Mesendoderm (in vitro differentiated cells): ENCODE measurements at regions not wholly inside any gene's neighbourhood (a gene's known extent, or its start where the extent isn't known, plus 50 kb on each side); places are given as distances from the start of the nearest gene placed in this dataset.

Experiments used
- DNase-seq: peaks from one replicate; pipeline ENCODE4 v3.0.0; 2013
- H2AK5ac ChIP-seq: 2 replicates; pipeline ENCODE4 v1.6.1; 2013; ENCODE audit warnings: low read length, inconsistent platforms
- H2BK120ac ChIP-seq: 2 replicates; pipeline ENCODE4 v1.6.1; 2013; ENCODE audit warnings: low read depth, mild to moderate bottlenecking, low read length, moderate library complexity, mixed read lengths
- H2BK15ac ChIP-seq: replicated peaks from 2 replicates; pipeline ENCODE4 v1.6.1; 2013; ENCODE audit warnings: low read depth, mild to moderate bottlenecking, moderate library complexity
- H2BK5ac ChIP-seq: 2 replicates; pipeline ENCODE4 v1.6.1; 2013; ENCODE audit warnings: low read length, inconsistent platforms
- H3K18ac ChIP-seq: 2 replicates; pipeline ENCODE4 v1.6.1; 2013; ENCODE audit warnings: mild to moderate bottlenecking, low read length, mixed read lengths
- H3K23ac ChIP-seq: one replicate; pipeline ENCODE4 v1.6.1; 2013; ENCODE audit warnings: low read length
- H3K27ac ChIP-seq: 2 replicates; pipeline ENCODE4 v1.5.1; 2013; ENCODE audit warnings: low read depth, mild to moderate bottlenecking, inconsistent platforms, low read length, moderate library complexity
- H3K27me3 ChIP-seq: 2 replicates; pipeline ENCODE4 v1.6.1; 2013; ENCODE audit warnings: low read length, control low read depth, mild to moderate bottlenecking, inconsistent platforms; ENCODE audit not compliant: insufficient read depth, poor library complexity
- H3K36me3 ChIP-seq: 2 replicates; pipeline ENCODE4 v1.6.1; 2013; ENCODE audit warnings: low read length, inconsistent platforms; ENCODE audit not compliant: control insufficient read depth, insufficient read depth
- H3K4ac ChIP-seq: one replicate; pipeline ENCODE4 v1.6.1; 2013; ENCODE audit warnings: low read depth, mild to moderate bottlenecking, low read length, moderate library complexity
- H3K4me1 ChIP-seq: 2 replicates; pipeline ENCODE4 v1.6.1; 2013; ENCODE audit warnings: low read depth, low read length, inconsistent platforms; ENCODE audit not compliant: control insufficient read depth
- H3K4me2 ChIP-seq: 2 replicates; pipeline ENCODE4 v1.6.1; 2013; ENCODE audit warnings: low read length
- H3K4me3 ChIP-seq: 2 replicates; pipeline ENCODE4 v1.5.1; 2013; ENCODE audit warnings: mild to moderate bottlenecking, low read length
- H3K56ac ChIP-seq: one replicate; pipeline ENCODE4 v1.6.1; 2013; ENCODE audit warnings: low read length
- H3K79me1 ChIP-seq: 2 replicates; pipeline ENCODE4 v1.6.1; 2013; ENCODE audit warnings: low read length, inconsistent platforms
- H3K79me2 ChIP-seq: 2 replicates; pipeline ENCODE4 v1.6.1; 2013; ENCODE audit warnings: mild to moderate bottlenecking, low read length; ENCODE audit not compliant: control insufficient read depth, insufficient read depth
- H3K9ac ChIP-seq: 2 replicates; pipeline ENCODE4 v1.6.1; 2013; ENCODE audit warnings: low read length, inconsistent platforms
- H4K5ac ChIP-seq: one replicate; pipeline ENCODE4 v1.6.1; 2013; ENCODE audit warnings: low read length
- H4K8ac ChIP-seq: one replicate; pipeline ENCODE4 v1.6.1; 2013; ENCODE audit warnings: low read depth, mild to moderate bottlenecking, control low read depth, low read length, moderate library complexity
- WGBS: extraction: QIAGEN DNeasy Blood & Tissue Kit; methylation state at CpG from one replicate; pipeline ENCODE4 v1.1.7; 2013; ENCODE audit warnings: low lambda C conversion rate, missing lambda C conversion rate; ENCODE audit not compliant: insufficient coverage; ENCODE audit errors: extremely low coverage; 5-methylcytosine and 5-hydroxymethylcytosine counted together

DNA sequence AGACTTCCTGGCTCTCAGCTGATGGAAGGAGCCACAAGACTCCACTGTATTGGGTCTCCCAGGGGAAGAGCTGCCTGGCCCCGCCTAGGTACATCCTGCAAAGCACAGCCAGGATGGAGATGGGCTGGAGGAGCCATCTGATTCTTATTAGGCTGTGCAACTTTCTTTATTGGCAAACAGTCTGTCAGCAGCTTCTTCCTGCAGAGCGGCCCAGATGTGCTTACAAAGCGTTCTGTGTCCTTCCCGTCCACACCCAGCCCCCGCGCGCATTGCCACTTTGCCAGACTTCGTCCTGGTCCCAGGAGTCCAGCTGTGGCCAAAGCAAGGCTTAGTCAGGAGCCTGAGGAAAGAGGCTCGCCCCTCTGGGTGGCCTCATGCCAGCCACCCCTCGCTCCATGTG, 409.3 kb downstream of the ZNF536 start:
- no peaks in the 10 kb centered on the region for H3K27me3 ChIP-seq
- no peak overlapping the region for H3K56ac ChIP-seq
- H3K18ac ChIP-seq = no peak overlapping the region
- no peak overlapping the region for H3K23ac ChIP-seq
- no peaks in the 10 kb centered on the region for H3K79me1 ChIP-seq
- H2BK15ac ChIP-seq = no peak overlapping the region
- no peak overlapping the region for H3K9ac ChIP-seq
- no peaks in the 10 kb centered on the region for H3K36me3 ChIP-seq
- no peak overlapping the region for H3K27ac ChIP-seq
- H3K79me2 ChIP-seq = no peaks in the 10 kb centered on the region
- H2AK5ac ChIP-seq = no peak overlapping the region
- H3K4me3 ChIP-seq = no peak overlapping the region
- no peaks in the 10 kb centered on the region for H3K4me1 ChIP-seq
- no peak overlapping the region for H4K8ac ChIP-seq
- H4K5ac ChIP-seq = no peak overlapping the region
- H2BK5ac ChIP-seq = no peak overlapping the region
- H3K4ac ChIP-seq = no peak overlapping the region
- no CpG with 5 or more reads among the region's 10 CpGs for WGBS
- no peak for DNase-seq
- H2BK120ac ChIP-seq = no peak overlapping the region
- no peak overlapping the region for H3K4me2 ChIP-seq

DNA sequence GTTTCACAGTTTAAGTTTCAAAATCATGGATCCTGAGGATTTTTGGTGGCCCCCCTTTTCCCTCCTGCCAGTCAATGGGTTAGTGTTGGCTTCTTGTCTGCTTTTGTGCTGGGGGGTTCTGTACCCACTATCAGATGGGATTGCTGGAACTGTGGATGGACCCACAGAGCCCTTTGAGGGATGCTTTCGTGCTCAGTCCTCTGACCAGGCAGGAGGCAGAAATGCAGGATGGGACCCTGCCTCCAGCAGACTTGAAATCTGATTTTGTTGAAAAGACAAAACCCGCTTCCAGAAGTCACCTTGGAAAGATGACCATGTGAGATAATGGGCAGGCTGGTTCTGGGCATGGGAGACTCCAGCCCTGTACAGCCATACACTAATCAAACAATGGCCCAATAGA, 408.9 kb downstream of the ZNF536 start:
- Histone ChIP-seq H4K5ac (no peak overlapping the region), H3K4me1 (no peaks in the 10 kb centered on the region), H3K56ac (no peak overlapping the region), H3K36me3 (no peaks in the 10 kb centered on the region), H3K27ac (no peak overlapping the region), H3K18ac (no peak overlapping the region), H2AK5ac (no peak overlapping the region), H3K79me1 (no peaks in the 10 kb centered on the region), H3K27me3 (no peaks in the 10 kb centered on the region), H3K4me2 (no peak overlapping the region), H3K23ac (no peak overlapping the region), H3K4ac (no peak overlapping the region), H2BK15ac (no peak overlapping the region), H3K4me3 (no peak overlapping the region), H3K79me2 (no peaks in the 10 kb centered on the region), H4K8ac (no peak overlapping the region), H2BK5ac (no peak overlapping the region), H3K9ac (no peak overlapping the region), H2BK120ac (no peak overlapping the region)
- WGBS = no CpG with 5 or more reads among the region's 2 CpGs
- DNase-seq = no peak

DNA sequence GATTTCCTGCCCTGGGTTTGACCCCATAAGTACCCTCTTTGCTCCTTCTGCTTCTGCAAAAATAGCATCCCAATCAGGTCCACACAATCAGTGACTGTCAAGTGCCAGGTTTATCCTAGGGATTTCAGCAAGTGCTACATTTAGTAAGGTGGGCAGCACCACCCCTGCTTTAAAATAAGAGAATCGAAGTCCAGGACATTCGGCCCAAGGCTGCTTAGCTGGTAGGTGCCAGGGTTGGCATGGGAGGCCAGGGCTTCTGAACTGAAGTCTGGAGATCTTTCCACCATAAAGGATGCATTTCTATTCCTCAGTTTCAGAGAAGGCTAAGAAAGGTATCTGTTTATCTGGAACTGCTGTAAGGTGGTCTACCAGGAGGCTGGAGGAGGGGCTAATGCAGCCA, 408.3 kb downstream of the ZNF536 start:
- Histone ChIP-seq H3K18ac (no peak overlapping the region), H2AK5ac (no peak overlapping the region), H2BK120ac (no peak overlapping the region), H2BK5ac (no peak overlapping the region), H3K79me1 (no peaks in the 10 kb centered on the region), H3K79me2 (no peaks in the 10 kb centered on the region), H3K27me3 (no peaks in the 10 kb centered on the region), H2BK15ac (no peak overlapping the region), H4K8ac (no peak overlapping the region), H3K23ac (no peak overlapping the region), H3K56ac (no peak overlapping the region), H4K5ac (no peak overlapping the region), H3K27ac (no peak overlapping the region), H3K4me1 (no peaks in the 10 kb centered on the region), H3K9ac (no peak overlapping the region), H3K4me2 (no peak overlapping the region), H3K36me3 (no peaks in the 10 kb centered on the region), H3K4me3 (no peak overlapping the region), H3K4ac (no peak overlapping the region)
- DNase-seq = no peak
- WGBS = no CpG with 5 or more reads among the region's 2 CpGs

DNA sequence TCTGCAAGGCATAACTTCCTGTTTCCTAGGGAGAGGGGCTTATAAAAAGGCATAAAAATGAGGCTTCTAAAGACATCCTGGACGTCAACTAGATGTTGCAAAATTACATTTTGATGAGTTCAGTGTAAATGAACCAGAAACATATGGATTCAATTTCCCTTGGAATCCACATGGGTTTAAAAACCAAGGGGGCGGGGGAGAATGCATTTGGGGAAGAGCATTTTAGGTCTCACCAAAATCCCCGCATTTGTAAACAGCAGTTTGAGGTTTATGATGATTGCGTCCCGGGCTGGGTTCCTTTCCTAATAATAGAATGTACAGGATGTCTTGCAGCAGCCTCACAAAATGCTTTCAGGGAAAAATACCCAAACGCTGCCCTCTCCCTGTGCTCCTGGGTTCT, 407.8 kb downstream of the ZNF536 start:
- no CpG with 5 or more reads among the region's 6 CpGs for WGBS

DNA sequence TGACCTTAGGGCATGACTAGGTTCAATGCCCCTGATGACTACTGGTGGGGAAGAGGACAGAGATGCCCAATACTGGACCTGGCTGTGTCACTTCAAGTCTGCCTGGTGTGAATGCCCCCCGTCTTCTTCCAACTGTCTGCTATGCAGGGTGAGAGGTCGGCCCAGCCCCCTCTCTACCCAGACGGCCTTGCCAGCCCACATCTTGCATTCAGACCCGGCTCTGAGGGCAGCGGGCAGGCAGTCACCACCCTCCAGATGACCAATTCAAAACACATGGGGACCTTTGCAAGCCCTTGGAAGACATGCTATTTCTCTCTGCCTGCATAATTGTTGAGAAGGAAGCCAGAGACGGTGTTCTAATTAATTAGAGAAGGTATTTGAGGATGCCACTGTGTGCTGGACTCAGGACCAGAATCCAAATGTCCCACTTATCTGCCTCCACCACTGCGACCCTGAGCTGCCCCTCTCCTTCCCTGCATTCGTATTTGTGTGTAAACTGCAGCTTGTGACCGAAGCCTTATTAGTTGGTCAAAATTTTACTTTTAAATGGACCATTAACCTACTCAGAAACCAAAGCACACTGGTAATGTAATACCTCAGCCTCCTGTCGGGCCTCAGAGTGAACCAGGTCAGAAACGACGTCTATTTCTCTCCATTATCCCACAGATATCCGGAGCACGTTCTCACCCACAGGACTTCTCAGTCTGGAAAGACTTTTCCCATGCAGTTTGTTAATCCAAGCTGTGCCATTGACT, 407.0 kb downstream of the ZNF536 start:
- H3K79me2 ChIP-seq = no peaks in the 10 kb centered on the region
- H3K18ac ChIP-seq = no peak overlapping the region
- H3K4me1 ChIP-seq = no peaks in the 10 kb centered on the region
- H3K56ac ChIP-seq = no peak overlapping the region
- H4K8ac ChIP-seq = no peak overlapping the region
- H3K9ac ChIP-seq = no peak overlapping the region
- H3K27ac ChIP-seq = no peak overlapping the region
- H3K4me3 ChIP-seq = no peak overlapping the region
- no CpG with 5 or more reads among the region's 14 CpGs for WGBS
- DNase-seq = no peak
- H2BK120ac ChIP-seq = no peak overlapping the region
- H3K4ac ChIP-seq = no peak overlapping the region
- H3K79me1 ChIP-seq = no peaks in the 10 kb centered on the region
- H3K23ac ChIP-seq = no peak overlapping the region
- H3K36me3 ChIP-seq = no peaks in the 10 kb centered on the region
- no peak overlapping the region for H2AK5ac ChIP-seq
- no peak overlapping the region for H3K4me2 ChIP-seq
- H2BK5ac ChIP-seq = no peak overlapping the region
- no peaks in the 10 kb centered on the region for H3K27me3 ChIP-seq
- no peak overlapping the region for H2BK15ac ChIP-seq
- no peak overlapping the region for H4K5ac ChIP-seq

More for the DNA sequence above, 407.8 kb downstream of the ZNF536 start:
- H3K23ac ChIP-seq = no peak overlapping the region
- DNase-seq = no peak
- H4K5ac ChIP-seq = no peak overlapping the region
- no peak overlapping the region for H4K8ac ChIP-seq
- no peak overlapping the region for H2AK5ac ChIP-seq
- H3K4ac ChIP-seq = no peak overlapping the region
- H3K27ac ChIP-seq = no peak overlapping the region
- H3K4me3 ChIP-seq = no peak overlapping the region
- H3K27me3 ChIP-seq = no peaks in the 10 kb centered on the region
- no peaks in the 10 kb centered on the region for H3K79me1 ChIP-seq
- H2BK120ac ChIP-seq = no peak overlapping the region
- no peaks in the 10 kb centered on the region for H3K79me2 ChIP-seq
- H3K9ac ChIP-seq = no peak overlapping the region
- H3K4me2 ChIP-seq = no peak overlapping the region
- no peaks in the 10 kb centered on the region for H3K4me1 ChIP-seq
- H3K18ac ChIP-seq = no peak overlapping the region
- H2BK5ac ChIP-seq = no peak overlapping the region
- H2BK15ac ChIP-seq = no peak overlapping the region
- H3K56ac ChIP-seq = no peak overlapping the region
- no peaks in the 10 kb centered on the region for H3K36me3 ChIP-seq

DNA sequence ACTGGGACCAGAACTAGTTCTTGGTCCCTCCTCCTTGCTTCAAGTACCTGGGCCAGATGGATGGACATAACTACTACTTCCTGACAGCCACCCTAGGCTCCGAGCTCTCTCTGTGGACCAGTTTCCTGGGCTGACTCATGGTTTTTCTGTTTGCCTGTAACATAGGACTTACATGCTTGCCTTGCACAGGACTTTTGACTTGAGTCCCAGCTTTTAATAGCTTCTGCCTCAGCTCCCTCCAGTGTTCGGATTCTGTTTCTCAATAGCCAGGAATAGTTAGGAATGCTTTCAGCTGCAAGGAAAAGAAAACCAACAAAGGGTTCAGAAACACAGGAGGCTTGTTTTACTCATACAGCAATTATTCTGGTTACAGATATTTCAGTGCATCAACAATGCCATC, 405.9 kb downstream of the ZNF536 start:
- H3K23ac ChIP-seq = no peak overlapping the region
- H3K4ac ChIP-seq = no peak overlapping the region
- no peak overlapping the region for H2BK15ac ChIP-seq
- no peak overlapping the region for H2AK5ac ChIP-seq
- H4K8ac ChIP-seq = no peak overlapping the region
- DNase-seq = no peak
- H3K4me1 ChIP-seq = no peaks in the 10 kb centered on the region
- H3K36me3 ChIP-seq = no peaks in the 10 kb centered on the region
- no peak overlapping the region for H3K4me2 ChIP-seq
- no peak overlapping the region for H2BK120ac ChIP-seq
- WGBS = no CpG with 5 or more reads among the region's 2 CpGs
- no peak overlapping the region for H2BK5ac ChIP-seq
- H4K5ac ChIP-seq = no peak overlapping the region
- no peak overlapping the region for H3K4me3 ChIP-seq
- H3K56ac ChIP-seq = no peak overlapping the region
- H3K9ac ChIP-seq = no peak overlapping the region
- H3K27ac ChIP-seq = no peak overlapping the region
- no peaks in the 10 kb centered on the region for H3K79me1 ChIP-seq
- H3K18ac ChIP-seq = no peak overlapping the region
- H3K79me2 ChIP-seq = no peaks in the 10 kb centered on the region
- no peaks in the 10 kb centered on the region for H3K27me3 ChIP-seq
